ENCODE measurements at regions not wholly inside any gene's neighbourhood (a gene's known extent, or its start where the extent isn't known, plus 50 kb on each side); places are given as distances from the start of the nearest gene placed in this dataset.

DNA sequence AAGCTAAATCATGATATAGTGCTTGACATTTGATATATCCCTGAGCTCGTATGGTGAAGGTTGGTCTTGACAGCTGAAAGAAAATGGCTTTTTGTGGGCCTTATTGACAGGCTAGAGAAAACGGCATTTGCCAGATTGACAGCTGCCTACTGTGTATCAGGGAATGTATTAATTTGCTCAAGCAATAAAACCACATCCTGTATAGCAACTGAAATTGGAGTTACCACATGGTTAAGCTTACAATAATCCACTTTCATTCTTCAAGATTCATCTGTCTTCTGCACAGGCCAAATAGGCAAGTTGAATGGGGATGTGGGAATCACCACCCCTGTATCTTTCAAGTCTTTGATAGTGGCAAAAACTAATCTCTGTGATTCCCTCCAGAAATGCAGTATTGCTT lies 76.2 kb upstream of the IL2 start:
- no peak for TF ChIP-seq FOXS1 (CRISPR knock-in tag; IDR thresholded peaks at IDR 0.05)
- no peak for TF ChIP-seq NPAS2 (CRISPR knock-in tag; IDR thresholded peaks at IDR 0.05; ENCODE audit: borderline replicate concordance)
- TF ChIP-seq, protein P1, sequence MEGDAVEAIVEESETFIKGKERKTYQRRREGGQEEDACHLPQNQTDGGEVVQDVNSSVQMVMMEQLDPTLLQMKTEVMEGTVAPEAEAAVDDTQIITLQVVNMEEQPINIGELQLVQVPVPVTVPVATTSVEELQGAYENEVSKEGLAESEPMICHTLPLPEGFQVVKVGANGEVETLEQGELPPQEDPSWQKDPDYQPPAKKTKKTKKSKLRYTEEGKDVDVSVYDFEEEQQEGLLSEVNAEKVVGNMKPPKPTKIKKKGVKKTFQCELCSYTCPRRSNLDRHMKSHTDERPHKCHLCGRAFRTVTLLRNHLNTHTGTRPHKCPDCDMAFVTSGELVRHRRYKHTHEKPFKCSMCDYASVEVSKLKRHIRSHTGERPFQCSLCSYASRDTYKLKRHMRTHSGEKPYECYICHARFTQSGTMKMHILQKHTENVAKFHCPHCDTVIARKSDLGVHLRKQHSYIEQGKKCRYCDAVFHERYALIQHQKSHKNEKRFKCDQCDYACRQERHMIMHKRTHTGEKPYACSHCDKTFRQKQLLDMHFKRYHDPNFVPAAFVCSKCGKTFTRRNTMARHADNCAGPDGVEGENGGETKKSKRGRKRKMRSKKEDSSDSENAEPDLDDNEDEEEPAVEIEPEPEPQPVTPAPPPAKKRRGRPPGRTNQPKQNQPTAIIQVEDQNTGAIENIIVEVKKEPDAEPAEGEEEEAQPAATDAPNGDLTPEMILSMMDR (IDR thresholded peaks at IDR 0.05): no peak
